Common myeloid progenitor, CD34-positive (primary cell): ENCODE measurements at regions not wholly inside any gene's neighbourhood (a gene's known extent, or its start where the extent isn't known, plus 50 kb on each side); places are given as distances from the start of the nearest gene placed in this dataset.

ENCODE experiments used
- CTCF ChIA-PET: fragments of 350-600 bp; sonication (Branson Sonifier 250); formaldehyde crosslinking; loops from one replicate; lab custom pipeline; 2021; ENCODE audit warnings: antibody characterized with exemption; lab: Charles Lee
- POLR2A ChIA-PET: fragments of 350-600 bp; sonication (Branson Sonifier 250); formaldehyde crosslinking; loops from one replicate; lab custom pipeline; 2021; ENCODE audit warnings: antibody characterized with exemption; lab: Charles Lee
- DNase-seq, 3 donors: peaks; one replicate each; pipeline versions ENCODE4 v3.0.0 to v3.0.0-alpha.2; 2013
- H3K27ac ChIP-seq, 2 experiments: 1 replicate in 1 of 2; 2 replicates in 1 of 2; pipeline ENCODE4 v1.7.0; 2013; ENCODE audit warnings: inconsistent platforms in 2 of 2, low read length in 2 of 2, mild to moderate bottlenecking in 2 of 2, low read depth in 1 of 2, moderate library complexity in 1 of 2; ENCODE audit not compliant: severe bottlenecking in 2 of 2, insufficient read depth in 1 of 2, poor library complexity in 1 of 2
- H3K27me3 ChIP-seq, 5 experiments: replicated peaks in 2 of 5; 1 replicate in 3 of 5; 2 replicates in 2 of 5; pipeline versions ENCODE4 v1.6.1 to v1.7.0; 2013; ENCODE audit warnings: low read length in 4 of 5, mild to moderate bottlenecking in 2 of 5, moderate library complexity in 2 of 5, inconsistent platforms in 1 of 5; ENCODE audit not compliant: insufficient read depth in 5 of 5, control insufficient read depth in 4 of 5
- H3K36me3 ChIP-seq, 4 experiments: 1 replicate in 2 of 4; 2 replicates in 2 of 4; pipeline versions ENCODE4 v1.6.1 to v1.7.0; 2013; ENCODE audit warnings: low read length in 3 of 4, control low read depth in 1 of 4, mild to moderate bottlenecking in 1 of 4; ENCODE audit not compliant: control insufficient read depth in 4 of 4, insufficient read depth in 4 of 4
- H3K4me1 ChIP-seq, 4 experiments: 1 replicate in 3 of 4; 2 replicates in 1 of 4; pipeline versions ENCODE4 v1.6.1 to v1.7.1; 2013; ENCODE audit warnings: low read length in 3 of 4, mild to moderate bottlenecking in 3 of 4, control low read depth in 1 of 4, inconsistent platforms in 1 of 4, moderate library complexity in 1 of 4; ENCODE audit not compliant: control insufficient read depth in 4 of 4, insufficient read depth in 4 of 4; ENCODE audit errors: control extremely low read depth in 1 of 4
- H3K4me3 ChIP-seq, 7 experiments: 1 replicate in 4 of 7; 2 replicates in 3 of 7; pipeline versions ENCODE4 v1.5.1 to v1.7.0; 2013; ENCODE audit warnings: mild to moderate bottlenecking in 7 of 7, low read length in 6 of 7, moderate library complexity in 6 of 7, inconsistent platforms in 2 of 7, low read depth in 2 of 7, control low read depth in 1 of 7; ENCODE audit not compliant: insufficient read depth in 4 of 7, control insufficient read depth in 1 of 7; ENCODE audit errors: extremely low read depth in 1 of 7
- H3K9me3 ChIP-seq, 5 experiments: 1 replicate in 4 of 5; 2 replicates in 1 of 5; pipeline versions ENCODE4 v1.6.1 to v1.7.1; 2013; ENCODE audit warnings: low read length in 4 of 5, mild to moderate bottlenecking in 2 of 5, inconsistent platforms in 1 of 5, low read depth in 1 of 5, moderate library complexity in 1 of 5; ENCODE audit not compliant: control insufficient read depth in 4 of 5, insufficient read depth in 2 of 5; ENCODE audit errors: control extremely low read depth in 1 of 5
- WGBS: methylation state at CpG from one replicate; pipeline ENCODE4 v1.1.5; 2013; ENCODE audit not compliant: insufficient coverage; 5-methylcytosine and 5-hydroxymethylcytosine counted together

GRCh38 chr16:26189536-26189935, 497.8 kb downstream of the HS3ST4 start:
- Histone ChIP-seq H3K9me3 (peaks cover 0 to 3% (median 0%) of the 10 kb centered on the region in 5 experiments), H3K4me1 (no peaks in the 10 kb centered on the region), H3K27me3 (peaks cover 0 to 2% (median 0%) of the 10 kb centered on the region in 5 experiments), H3K4me3 (no peak overlapping the region), H3K36me3 (no peaks in the 10 kb centered on the region), H3K27ac (no peak overlapping the region)
- no peak for DNase-seq
- WGBS: 39% methylated on average over 5 of the region's 6 CpGs
- CTCF ChIA-PET: interaction anchor here (0.6 kb wide), 1 partner anchor 737 kb away, joined by 4 read pairs; no protein-coding TSS in a partner anchor
- POLR2A ChIA-PET: no interaction called here

- 100% methylated on average over 1 of the region's 3 CpGs for WGBS
- ChIA-PET CTCF (no interaction called here), POLR2A (no interaction called here)
- Histone ChIP-seq H3K9me3 (peaks cover 0 to 3% (median 0%) of the 10 kb centered on the region in 5 experiments), H3K36me3 (no peaks in the 10 kb centered on the region), H3K27ac (no peak overlapping the region), H3K4me1 (no peaks in the 10 kb centered on the region), H3K27me3 (no peaks in the 10 kb centered on the region), H3K4me3 (no peak overlapping the region)
- no peak for DNase-seq
Observed at GRCh38 chr16:26194526-26194925, 502.8 kb downstream of the HS3ST4 start.

- ChIA-PET POLR2A (no interaction called here), CTCF (no interaction called here)
- H3K4me1 ChIP-seq: no peaks in the 10 kb centered on the region
- DNase-seq: no peak
- H3K9me3 ChIP-seq: peaks cover 0 to 3% (median 0%) of the 10 kb centered on the region in 5 experiments
- H3K4me3 ChIP-seq: no peak overlapping the region
- H3K36me3 ChIP-seq: no peaks in the 10 kb centered on the region
- WGBS: 100% methylated on average over 1 of the region's 3 CpGs
- H3K27ac ChIP-seq: no peak overlapping the region
- H3K27me3 ChIP-seq: no peaks in the 10 kb centered on the region
Observed at GRCh38 chr16:26195225-26195624, 503.5 kb downstream of the HS3ST4 start.

DNA sequence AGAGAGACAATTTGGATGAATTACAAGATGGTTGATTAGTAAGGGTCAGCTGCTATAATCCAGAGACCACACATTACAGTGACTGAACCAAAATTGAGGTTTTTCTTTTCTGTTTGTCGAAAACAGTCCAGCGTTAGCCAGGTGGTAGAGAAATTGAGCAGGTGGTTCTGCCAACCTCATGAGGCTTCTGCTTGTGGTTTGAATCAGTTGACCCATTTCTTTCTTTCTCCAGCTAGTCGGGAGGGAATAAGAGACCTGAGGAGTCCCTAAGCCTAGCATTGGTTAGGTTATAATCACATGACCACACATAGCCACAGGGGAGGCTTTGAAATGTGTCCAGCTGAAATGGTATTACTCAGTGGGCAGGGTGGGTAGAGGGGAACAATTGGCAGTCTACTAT, 504.6 kb downstream of the HS3ST4 start:
- H3K36me3 ChIP-seq: no peaks in the 10 kb centered on the region
- H3K27me3 ChIP-seq: no peaks in the 10 kb centered on the region
- CTCF ChIA-PET: no interaction called here
- no peaks in the 10 kb centered on the region for H3K4me1 ChIP-seq
- peaks cover 0 to 3% (median 0%) of the 10 kb centered on the region in 5 experiments for H3K9me3 ChIP-seq
- POLR2A ChIA-PET: no interaction called here
- DNase-seq: no peak
- no peak overlapping the region for H3K4me3 ChIP-seq
- no peak overlapping the region for H3K27ac ChIP-seq
- 60% methylated on average over 1 of the region's 3 CpGs for WGBS

DNA sequence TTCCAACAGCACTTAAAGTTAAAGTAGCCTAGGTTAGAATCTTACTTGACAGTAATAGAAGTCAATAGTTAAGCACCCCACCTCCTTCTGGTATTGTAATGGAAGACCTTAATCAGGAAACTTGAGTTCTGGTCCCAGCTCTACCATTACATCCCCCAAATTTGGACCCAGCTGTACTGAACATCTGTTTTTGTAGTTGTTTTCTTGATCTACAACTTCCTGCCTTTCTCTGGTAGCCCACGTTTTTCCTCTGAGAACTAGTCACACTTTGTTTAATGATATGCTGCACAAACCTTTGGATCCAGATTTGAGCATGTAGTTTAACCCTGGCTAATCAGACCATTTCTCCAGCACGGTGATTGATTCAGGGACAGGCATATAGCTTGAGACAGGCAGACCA, 505.0 kb downstream of the HS3ST4 start:
- WGBS: 17% methylated on average over 2 of the region's 2 CpGs
- Histone ChIP-seq H3K4me1 (no peaks in the 10 kb centered on the region), H3K27me3 (no peaks in the 10 kb centered on the region), H3K4me3 (no peak overlapping the region), H3K36me3 (no peaks in the 10 kb centered on the region), H3K27ac (no peak overlapping the region), H3K9me3 (peaks cover 0 to 3% (median 0%) of the 10 kb centered on the region in 5 experiments)
- CTCF ChIA-PET: no interaction called here
- POLR2A ChIA-PET: no interaction called here
- no peak for DNase-seq

GRCh38 chr16:26197707-26198106, 505.9 kb downstream of the HS3ST4 start:
- H3K4me1 ChIP-seq: no peaks in the 10 kb centered on the region
- H3K27me3 ChIP-seq: no peaks in the 10 kb centered on the region
- no peak overlapping the region for H3K27ac ChIP-seq
- no peak overlapping the region for H3K4me3 ChIP-seq
- DNase-seq: no peak
- ChIA-PET CTCF (no interaction called here), POLR2A (no interaction called here)
- H3K9me3 ChIP-seq: peaks cover 0 to 3% (median 0%) of the 10 kb centered on the region in 5 experiments
- H3K36me3 ChIP-seq: no peaks in the 10 kb centered on the region
- 88% methylated on average over 3 of the region's 4 CpGs for WGBS

DNA sequence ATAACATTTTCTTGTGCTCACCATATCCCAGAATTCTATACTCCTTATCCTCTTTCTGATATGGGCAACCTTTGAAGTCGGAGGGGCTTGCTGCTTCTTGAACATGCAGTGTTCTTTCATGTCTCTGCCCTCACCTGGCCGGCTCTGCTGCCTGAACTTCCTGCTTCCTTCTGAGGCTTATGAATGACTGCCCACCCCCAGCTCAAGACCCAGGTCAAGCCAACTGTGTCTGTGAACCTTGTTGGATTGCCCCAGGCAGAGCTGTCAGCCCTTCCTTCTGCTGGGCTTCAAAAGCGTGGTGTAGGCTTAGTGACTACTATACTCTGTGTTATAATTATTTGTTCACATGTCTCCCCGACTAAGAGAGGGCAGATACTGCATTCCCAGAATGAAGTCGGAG, 506.5 kb downstream of the HS3ST4 start:
- Histone ChIP-seq H3K36me3 (no peaks in the 10 kb centered on the region), H3K4me1 (no peaks in the 10 kb centered on the region), H3K27ac (no peak overlapping the region), H3K4me3 (no peak overlapping the region), H3K9me3 (peaks cover 0 to 3% (median 0%) of the 10 kb centered on the region in 5 experiments), H3K27me3 (no peaks in the 10 kb centered on the region)
- CTCF ChIA-PET: interaction anchor here (0.6 kb wide), 1 partner anchor 12 kb away, joined by 3 read pairs; no protein-coding TSS in a partner anchor
- POLR2A ChIA-PET: no interaction called here
- WGBS: 70% methylated on average over 4 of the region's 5 CpGs
- no peak for DNase-seq
